PC-3 (cell line): ENCODE measurements at regions not wholly inside any gene's neighbourhood (a gene's known extent, or its start where the extent isn't known, plus 50 kb on each side); places are given as distances from the start of the nearest gene placed in this dataset.

Source experiments
- ATAC-seq: fragments of 200-7000 bp; cut with Tn5 transposase; 2 replicates; pipeline ENCODE4 v1.9.1; 2020; ENCODE audit warnings: mild to moderate bottlenecking, moderate library complexity
- BruUV-seq: library from RNA; stranded (reverse); fragments of 400-500 nt; replicated peaks from 2 replicates; lab custom pipeline; 2021; lab: Mats Ljungman, UMichigan
- CTCF ChIA-PET: fragments of 300-600 bp; sonication (Branson Sonifier 250); formaldehyde crosslinking; loops from one replicate; lab custom pipeline; 2022; ENCODE audit warnings: antibody characterized with exemption; lab: Charles Lee
- POLR2A ChIA-PET: fragments of 300-600 bp; sonication (Branson Sonifier 250); formaldehyde crosslinking; loops from one replicate; lab custom pipeline; 2022; ENCODE audit warnings: antibody characterized with exemption; ENCODE audit not compliant: unreplicated experiment; lab: Charles Lee
- DNase-seq: peaks from one replicate; pipeline ENCODE4 v3.0.0-alpha.2; 2015
- H2AFZ ChIP-seq: fragments of 300-600 bp; sonication (generic); 2 replicates; pipeline ENCODE4 v1.6.0; 2016; ENCODE audit warnings: antibody characterized with exemption, low read length
- H3F3A ChIP-seq: fragments of 300-600 bp; sonication (generic); one replicate; pipeline ENCODE4 v1.6.0; 2017; ENCODE audit warnings: antibody characterized with exemption, low read length, control low read depth, mild to moderate bottlenecking; ENCODE audit not compliant: unreplicated experiment
- H3K27ac ChIP-seq: fragments of 300-600 bp; sonication (generic); 2 replicates; pipeline ENCODE4 v1.5.1; 2016; ENCODE audit warnings: mild to moderate bottlenecking, low read length
- H3K27me3 ChIP-seq: fragments of 300-600 bp; sonication (generic); 2 replicates; pipeline ENCODE4 v1.6.1; 2016; ENCODE audit warnings: low read length, mixed read lengths
- H3K36me3 ChIP-seq: fragments of 300-600 bp; sonication (generic); 2 replicates; pipeline ENCODE4 v1.6.1; 2016; ENCODE audit warnings: low read depth, mixed run types, low read length, mixed read lengths
- H3K4me1 ChIP-seq: fragments of 300-600 bp; sonication (generic); 2 replicates; pipeline ENCODE4 v1.5.1; 2016; ENCODE audit warnings: low read length; ENCODE audit not compliant: insufficient read depth
- H3K4me2 ChIP-seq: fragments of 300-600 bp; sonication (generic); 2 replicates; pipeline ENCODE4 v1.6.0; 2016; ENCODE audit warnings: low read length
- H3K4me3 ChIP-seq: fragments of 300-600 bp; sonication (generic); 2 replicates; pipeline ENCODE4 v1.5.1; 2016; ENCODE audit warnings: mild to moderate bottlenecking, low read length, mixed read lengths
- H3K79me2 ChIP-seq: fragments of 300-600 bp; sonication (generic); 2 replicates; pipeline ENCODE4 v1.6.1; 2017; ENCODE audit warnings: low read length, mixed read lengths
- H3K9ac ChIP-seq: fragments of 300-600 bp; sonication (generic); 2 replicates; pipeline ENCODE4 v1.6.0; 2016; ENCODE audit warnings: mild to moderate bottlenecking, low read length
- H3K9me2 ChIP-seq: fragments of 300-600 bp; sonication (generic); replicated peaks from 2 replicates; pipeline ENCODE4 v1.6.1; 2016; ENCODE audit warnings: mixed run types, low read length, mixed read lengths
- H3K9me3 ChIP-seq: fragments of 300-600 bp; sonication (generic); 2 replicates; pipeline ENCODE4 v1.6.1; 2016; ENCODE audit warnings: low read length, mixed read lengths
- H4K20me1 ChIP-seq: fragments of 300-600 bp; sonication (generic); 2 replicates; pipeline ENCODE4 v1.6.1; 2016; ENCODE audit warnings: low read length, mixed read lengths
- CTCF ChIP-seq: fragments of 300-600 bp; sonication (generic); conservative IDR thresholded peaks from 2 replicates; pipeline ENCODE4 v1.5.1; 2017; ENCODE audit warnings: antibody characterized with exemption, low read depth, mild to moderate bottlenecking, low read length
- EZH2 ChIP-seq: fragments of 300-600 bp; sonication (generic); IDR thresholded peaks from one replicate; pipeline ENCODE4 v1.6.1; 2017; ENCODE audit warnings: antibody characterized with exemption, mild to moderate bottlenecking, low read length; ENCODE audit not compliant: unreplicated experiment
- EZH2phosphoT487 ChIP-seq: fragments of 300-600 bp; sonication (generic); IDR thresholded peaks from 2 replicates; pipeline ENCODE4 v1.6.1; 2018; ENCODE audit warnings: mild to moderate bottlenecking, antibody characterized with exemption, low read length, borderline replicate concordance
- intact Hi-C: fragments of 100-400 bp; cut with micrococcal nuclease; formaldehyde crosslinking; loops from 2 replicates; pipeline ENCODE4 v1.9.0; 2023

- Histone ChIP-seq H3K4me1 (no peaks in the 10 kb centered on the region), H3K4me3 (no peak overlapping the region), H3K79me2 (no peaks in the 10 kb centered on the region), H2AFZ (no peak overlapping the region), H4K20me1 (no peaks in the 10 kb centered on the region), H3K4me2 (no peak overlapping the region), H3F3A (no peaks in the 10 kb centered on the region), H3K9me3 (no peaks in the 10 kb centered on the region), H3K9ac (no peak overlapping the region), H3K27ac (no peak overlapping the region), H3K9me2 (no peaks in the 10 kb centered on the region), H3K36me3 (no peaks in the 10 kb centered on the region), H3K27me3 (peaks cover 79% of the 10 kb centered on the region)
- POLR2A ChIA-PET: no interaction called here
- CTCF ChIA-PET: no interaction called here
- no peak for TF ChIP-seq EZH2
- no peak for TF ChIP-seq CTCF
- TF ChIP-seq EZH2phosphoT487: no peak
- intact Hi-C loops: no loop called here
- no peak for ATAC-seq
- DNase-seq: no peak
- no TSS peak for BruUV-seq
Observed at GRCh38 chr12:34390171-34390841, 368.0 kb downstream of the ALG10 start.

- no TSS peak for BruUV-seq
- Histone ChIP-seq H3K9me3 (no peaks in the 10 kb centered on the region), H3K4me2 (no peak overlapping the region), H3K79me2 (no peaks in the 10 kb centered on the region), H3K9ac (no peak overlapping the region), H3K27me3 (peaks cover 82% of the 10 kb centered on the region), H3K27ac (no peak overlapping the region), H3K4me3 (no peak overlapping the region), H4K20me1 (no peaks in the 10 kb centered on the region), H3K4me1 (no peaks in the 10 kb centered on the region), H2AFZ (no peak overlapping the region), H3K36me3 (no peaks in the 10 kb centered on the region), H3F3A (no peaks in the 10 kb centered on the region), H3K9me2 (no peaks in the 10 kb centered on the region)
- intact Hi-C loops: no loop called here
- POLR2A ChIA-PET: no interaction called here
- CTCF ChIA-PET: no interaction called here
- TF ChIP-seq CTCF (no peak), EZH2phosphoT487 (no peak), EZH2 (no peak)
- DNase-seq (no peak), ATAC-seq (no peak)
Observed at GRCh38 chr12:34390846-34391700, 368.8 kb downstream of the ALG10 start.
